MG63 (cell line): ENCODE measurements at regions not wholly inside any gene's neighbourhood (a gene's known extent, or its start where the extent isn't known, plus 50 kb on each side); places are given as distances from the start of the nearest gene placed in this dataset.

ENCODE experiments used
- DNase-seq: peaks from one replicate; pipeline ENCODE4 v3.0.0-alpha.2; 2020
- H3K27me3 ChIP-seq: fragments of 250-450 bp; sonication (Bioruptor Pico); 2 replicates; pipeline ENCODE4 v1.5.1; 2020; ENCODE audit warnings: mild to moderate bottlenecking, moderate library complexity
- H3K36me3 ChIP-seq: fragments of 250-450 bp; sonication (Bioruptor Pico); 2 replicates; pipeline ENCODE4 v1.5.1; 2020; ENCODE audit warnings: mild to moderate bottlenecking, moderate library complexity
- H3K4me3 ChIP-seq: fragments of 250-450 bp; sonication (Bioruptor Pico); 2 replicates; pipeline ENCODE4 v1.5.1; 2020; ENCODE audit warnings: mild to moderate bottlenecking, moderate library complexity
- H3K9me3 ChIP-seq: fragments of 250-450 bp; sonication (Bioruptor Pico); 2 replicates; pipeline ENCODE4 v1.5.1; 2020; ENCODE audit warnings: mild to moderate bottlenecking, moderate library complexity

DNA sequence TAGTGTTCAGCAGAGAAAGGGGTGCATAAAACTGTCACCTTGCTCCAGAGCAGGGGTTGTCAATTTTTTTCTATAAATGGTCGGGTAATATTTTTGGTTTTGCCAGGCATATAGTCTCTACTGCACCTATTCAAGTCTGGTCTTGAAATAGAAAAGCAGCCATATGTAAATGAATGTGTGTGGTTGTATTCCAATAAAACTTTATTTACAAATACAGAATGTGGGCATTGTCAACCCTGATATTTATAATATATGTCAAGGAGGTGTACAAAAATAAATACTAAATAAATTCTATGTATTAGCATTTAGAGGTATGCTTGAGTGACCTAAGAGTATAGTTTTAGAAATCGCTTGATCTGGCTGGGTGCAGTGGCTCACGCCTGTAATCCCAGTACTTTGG, 97.6 kb upstream of the SPRY2 start:
- Histone ChIP-seq H3K36me3 (no peaks in the 10 kb centered on the region), H3K27me3 (no peaks in the 10 kb centered on the region), H3K4me3 (no peak overlapping the region), H3K9me3 (no peaks in the 10 kb centered on the region)
- no peak for DNase-seq

DNA sequence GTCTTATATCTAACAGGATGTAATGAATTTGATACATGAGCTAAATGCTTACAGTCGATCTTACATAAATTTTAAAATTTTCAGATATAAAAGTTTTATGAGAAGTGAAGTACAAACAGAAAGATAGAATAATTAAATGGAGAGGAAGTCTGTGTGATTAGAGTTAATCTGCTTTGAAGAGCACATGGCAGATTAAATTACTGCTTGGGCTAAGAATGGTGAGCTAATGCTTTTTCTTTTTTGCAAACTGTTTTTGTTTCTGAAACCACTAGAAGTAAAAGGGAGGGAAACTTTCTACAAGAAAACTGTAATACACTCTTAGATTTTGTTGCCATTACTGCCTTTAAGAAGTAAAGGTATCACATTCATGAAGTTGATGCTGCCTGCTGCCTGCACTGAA, 96.3 kb upstream of the SPRY2 start:
- Histone ChIP-seq H3K36me3 (no peaks in the 10 kb centered on the region), H3K9me3 (no peaks in the 10 kb centered on the region), H3K27me3 (no peaks in the 10 kb centered on the region), H3K4me3 (no peak overlapping the region)
- no peak for DNase-seq

DNA sequence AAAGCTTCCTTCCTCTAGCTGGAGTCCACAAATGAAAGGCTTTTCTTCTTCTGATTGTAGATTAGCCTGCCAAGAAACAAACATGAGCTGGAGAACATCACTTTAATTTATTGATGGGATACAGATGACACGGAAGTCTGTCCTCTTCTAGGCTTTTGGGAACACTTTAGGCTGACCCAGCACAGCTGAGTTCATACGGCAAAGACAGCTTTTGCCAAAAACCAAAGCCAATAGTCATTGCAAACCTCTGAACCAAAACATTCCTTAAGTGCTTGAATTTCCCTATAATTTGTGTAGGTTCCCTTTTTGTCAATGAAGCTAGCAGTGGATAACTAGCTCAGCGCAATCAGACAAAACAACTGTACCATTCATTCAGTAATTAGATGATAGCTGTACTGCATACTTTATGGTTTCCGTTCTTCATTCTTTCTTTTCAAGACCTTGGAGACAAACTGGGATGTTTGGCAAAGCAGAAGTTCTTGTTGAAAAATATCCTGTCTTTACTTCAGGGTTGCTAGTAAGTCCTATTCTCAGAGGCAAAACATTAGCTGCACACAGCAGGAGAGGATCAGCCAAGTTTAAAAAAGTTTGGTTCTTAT, 95.7 kb upstream of the SPRY2 start:
- Histone ChIP-seq H3K9me3 (no peaks in the 10 kb centered on the region), H3K36me3 (no peaks in the 10 kb centered on the region), H3K27me3 (no peaks in the 10 kb centered on the region), H3K4me3 (no peak overlapping the region)
- no peak for DNase-seq

DNA sequence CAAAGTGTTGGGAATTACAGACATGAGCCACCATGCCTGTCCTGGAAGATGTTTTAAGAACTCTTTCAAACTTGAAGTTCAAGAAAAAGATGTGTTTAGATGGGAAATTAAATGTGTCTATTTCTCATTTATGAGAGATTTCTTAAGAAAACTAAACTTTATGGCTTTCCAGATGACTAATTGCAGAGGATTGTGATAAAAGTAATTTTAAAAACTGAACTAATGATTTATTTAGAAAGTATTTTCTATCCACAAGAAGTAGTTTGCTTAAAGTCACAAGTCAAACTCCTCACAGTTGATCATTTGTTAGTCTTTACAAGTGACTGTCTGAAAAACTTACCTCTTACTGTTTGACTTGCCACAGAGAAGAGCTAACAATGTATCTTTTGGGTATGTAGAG, 89.6 kb upstream of the SPRY2 start:
- Histone ChIP-seq H3K9me3 (no peaks in the 10 kb centered on the region), H3K4me3 (no peak overlapping the region), H3K27me3 (no peaks in the 10 kb centered on the region), H3K36me3 (no peaks in the 10 kb centered on the region)
- DNase-seq: no peak

DNA sequence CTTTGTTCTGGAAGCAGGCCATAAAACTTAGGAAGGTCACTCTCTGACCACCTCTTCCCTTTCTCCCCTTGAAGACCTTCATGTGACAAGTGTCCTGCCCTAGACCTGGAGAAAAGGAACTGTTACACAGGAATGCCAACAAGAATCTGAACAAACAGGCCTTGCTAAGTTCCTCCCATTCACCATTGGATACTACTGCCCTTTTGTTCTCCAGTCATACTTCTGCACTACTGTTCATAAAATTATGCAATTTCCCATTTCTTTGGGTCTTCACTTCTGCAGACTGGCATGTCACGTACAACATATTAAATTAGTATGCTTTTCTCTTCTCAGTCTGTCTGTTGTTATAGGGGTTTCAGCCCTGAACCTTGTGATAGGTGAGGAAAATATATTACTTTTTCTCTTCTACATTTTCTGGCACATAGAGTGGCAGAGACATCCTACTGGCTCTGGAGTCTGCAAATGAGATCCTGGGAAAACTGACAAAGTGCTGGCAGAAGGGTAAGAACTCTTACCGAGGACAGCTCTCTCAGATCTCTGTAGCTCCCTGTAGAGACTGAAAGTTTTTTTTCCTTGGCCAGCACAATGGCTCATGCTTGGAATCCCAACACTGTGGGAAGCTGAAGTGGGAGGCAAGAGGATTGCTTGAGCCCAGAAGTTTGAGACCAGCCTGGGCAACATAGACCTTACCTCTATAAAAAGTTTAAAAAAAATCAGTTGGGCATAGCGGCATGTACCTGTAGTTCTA, 87.6 kb upstream of the SPRY2 start:
- Histone ChIP-seq H3K4me3 (no peak overlapping the region), H3K27me3 (no peaks in the 10 kb centered on the region), H3K36me3 (no peaks in the 10 kb centered on the region), H3K9me3 (no peaks in the 10 kb centered on the region)
- DNase-seq: no peak

DNA sequence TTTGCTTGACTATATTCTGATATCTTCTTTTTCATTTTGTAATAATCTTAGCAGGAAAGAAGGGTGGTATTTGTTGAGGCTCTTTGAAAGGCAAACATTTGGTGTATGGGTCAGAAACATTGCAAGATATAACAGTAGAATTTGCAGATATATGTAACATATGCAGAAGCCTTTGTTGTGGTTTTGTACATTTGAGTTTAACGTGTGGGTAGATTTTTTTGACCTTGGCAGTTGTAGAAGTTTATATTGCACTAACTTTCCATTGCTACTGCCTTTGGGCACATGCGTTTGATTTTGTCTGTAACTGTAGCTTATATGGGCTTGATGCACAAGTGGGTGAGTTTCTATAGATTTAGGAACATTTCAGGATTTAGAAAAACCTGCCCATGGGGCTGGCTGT, 78.5 kb upstream of the SPRY2 start:
- Histone ChIP-seq H3K9me3 (no peaks in the 10 kb centered on the region), H3K4me3 (no peak overlapping the region), H3K27me3 (no peaks in the 10 kb centered on the region), H3K36me3 (no peaks in the 10 kb centered on the region)
- no peak for DNase-seq

DNA sequence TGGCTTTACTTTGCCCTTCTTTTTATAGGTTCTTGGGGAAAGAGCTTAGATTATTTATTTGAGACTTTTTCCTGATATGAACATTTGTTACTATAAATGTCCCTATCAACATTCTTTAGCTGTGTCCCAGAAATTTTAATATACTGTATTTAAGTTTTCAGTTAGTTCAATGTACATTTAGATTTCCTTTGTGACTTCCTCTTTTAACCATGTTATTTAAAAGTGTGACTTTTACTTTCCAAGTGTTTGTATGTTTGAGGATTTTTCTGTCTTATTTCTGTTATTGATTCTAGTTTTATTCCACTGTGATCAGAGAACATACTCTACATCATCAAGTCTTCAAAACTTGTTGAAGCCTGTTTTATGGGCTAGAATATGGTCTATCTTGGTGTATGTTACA, 72.7 kb upstream of the SPRY2 start:
- Histone ChIP-seq H3K4me3 (no peak overlapping the region), H3K36me3 (no peaks in the 10 kb centered on the region), H3K9me3 (no peaks in the 10 kb centered on the region), H3K27me3 (no peaks in the 10 kb centered on the region)
- DNase-seq: no peak

DNA sequence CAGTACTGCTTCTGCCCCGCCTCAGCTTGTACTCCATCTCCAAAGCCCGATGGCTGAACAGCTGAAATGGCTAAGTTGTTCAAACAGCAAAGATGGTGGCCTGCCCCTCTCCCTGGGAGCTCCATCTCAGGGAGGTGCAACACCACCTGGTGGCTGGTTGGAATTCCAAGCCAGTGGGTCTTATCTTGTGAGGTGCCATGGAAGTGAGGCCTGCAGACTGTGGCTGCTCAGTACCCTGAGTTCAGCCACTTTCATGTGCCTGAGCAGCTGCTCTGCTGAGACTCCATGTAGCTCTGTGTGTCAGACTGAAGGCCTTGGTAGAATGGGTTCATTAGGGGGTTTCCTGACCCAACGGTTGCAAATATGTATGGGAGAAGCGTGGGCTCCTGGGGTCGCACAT, 67.3 kb upstream of the SPRY2 start:
- no peak for DNase-seq
- no peaks in the 10 kb centered on the region for H3K27me3 ChIP-seq

DNA sequence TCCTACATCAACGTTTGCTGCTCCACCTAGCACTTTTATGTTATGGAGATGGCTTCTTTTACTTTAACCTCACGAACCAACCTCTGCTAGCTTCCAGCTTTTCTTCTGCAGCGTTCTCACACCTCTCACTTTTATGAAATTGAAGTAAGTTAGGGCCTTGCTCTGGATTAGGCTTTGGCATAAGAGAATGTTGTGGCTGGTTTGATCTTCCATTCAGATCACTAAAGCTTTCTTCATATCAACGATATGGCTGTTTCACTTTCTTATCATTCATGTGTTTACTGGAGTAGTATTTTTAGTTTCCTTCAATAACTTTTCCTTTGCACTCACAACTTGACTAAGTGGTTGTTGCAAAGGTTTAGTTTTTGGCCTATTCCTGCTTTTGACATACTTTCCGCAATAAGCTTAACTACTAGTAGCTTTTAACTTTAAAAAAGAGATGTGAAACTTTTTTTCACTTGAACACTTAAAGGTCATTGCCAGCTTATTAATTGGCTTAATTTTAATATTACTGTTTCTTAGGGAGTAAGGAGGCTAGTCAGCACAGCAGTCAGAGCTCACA, 60.0 kb upstream of the SPRY2 start:
- Histone ChIP-seq H3K27me3 (no peaks in the 10 kb centered on the region), H3K4me3 (no peak overlapping the region), H3K36me3 (no peaks in the 10 kb centered on the region), H3K9me3 (0 out of 2 replicates have a peak, but pooled peaks cover 4% of the 10 kb centered on the region)
- DNase-seq: no peak

More for the DNA sequence above, 67.3 kb upstream of the SPRY2 start:
- no peaks in the 10 kb centered on the region for H3K36me3 ChIP-seq
- no peak overlapping the region for H3K4me3 ChIP-seq
- 0 out of 2 replicates have a peak, but pooled peaks cover 4% of the 10 kb centered on the region for H3K9me3 ChIP-seq

DNA sequence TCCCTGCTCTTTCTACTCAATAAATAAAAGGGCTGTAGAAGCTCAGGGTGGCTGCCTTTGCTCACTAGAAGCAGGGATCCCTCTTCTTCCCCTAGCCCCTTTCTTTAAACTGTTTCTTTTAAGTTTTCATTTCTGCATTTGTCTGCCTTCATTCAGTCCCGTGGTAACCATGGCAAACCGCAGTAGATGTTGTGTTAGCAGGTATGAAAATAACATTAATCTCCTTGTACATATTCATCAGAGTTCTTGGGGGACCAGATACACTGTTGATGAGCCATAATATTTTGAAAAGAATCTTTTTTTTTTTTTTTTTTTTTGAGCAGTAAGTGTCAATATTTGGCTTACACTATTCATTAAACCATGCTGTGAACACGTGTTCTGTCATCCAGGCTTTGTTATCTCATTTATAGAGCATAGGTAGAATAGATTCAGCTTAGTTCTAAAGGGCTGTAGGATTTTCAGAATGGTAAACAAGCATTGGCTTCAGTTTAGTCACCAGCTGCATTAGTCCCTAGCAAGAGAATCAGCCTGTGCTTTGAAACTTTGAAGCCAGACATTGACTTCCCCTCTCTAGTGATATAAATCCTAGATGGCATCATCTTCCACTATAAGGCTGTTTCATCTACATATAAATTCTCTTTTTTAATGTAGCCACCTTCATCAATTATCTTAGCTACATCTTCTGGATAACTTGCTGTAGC, 59.4 kb upstream of the SPRY2 start:
- no peaks in the 10 kb centered on the region for H3K27me3 ChIP-seq
- H3K36me3 ChIP-seq: no peaks in the 10 kb centered on the region
- no peak overlapping the region for H3K4me3 ChIP-seq
- 0 out of 2 replicates have a peak, but pooled peaks cover 4% of the 10 kb centered on the region for H3K9me3 ChIP-seq
- no peak for DNase-seq

DNA sequence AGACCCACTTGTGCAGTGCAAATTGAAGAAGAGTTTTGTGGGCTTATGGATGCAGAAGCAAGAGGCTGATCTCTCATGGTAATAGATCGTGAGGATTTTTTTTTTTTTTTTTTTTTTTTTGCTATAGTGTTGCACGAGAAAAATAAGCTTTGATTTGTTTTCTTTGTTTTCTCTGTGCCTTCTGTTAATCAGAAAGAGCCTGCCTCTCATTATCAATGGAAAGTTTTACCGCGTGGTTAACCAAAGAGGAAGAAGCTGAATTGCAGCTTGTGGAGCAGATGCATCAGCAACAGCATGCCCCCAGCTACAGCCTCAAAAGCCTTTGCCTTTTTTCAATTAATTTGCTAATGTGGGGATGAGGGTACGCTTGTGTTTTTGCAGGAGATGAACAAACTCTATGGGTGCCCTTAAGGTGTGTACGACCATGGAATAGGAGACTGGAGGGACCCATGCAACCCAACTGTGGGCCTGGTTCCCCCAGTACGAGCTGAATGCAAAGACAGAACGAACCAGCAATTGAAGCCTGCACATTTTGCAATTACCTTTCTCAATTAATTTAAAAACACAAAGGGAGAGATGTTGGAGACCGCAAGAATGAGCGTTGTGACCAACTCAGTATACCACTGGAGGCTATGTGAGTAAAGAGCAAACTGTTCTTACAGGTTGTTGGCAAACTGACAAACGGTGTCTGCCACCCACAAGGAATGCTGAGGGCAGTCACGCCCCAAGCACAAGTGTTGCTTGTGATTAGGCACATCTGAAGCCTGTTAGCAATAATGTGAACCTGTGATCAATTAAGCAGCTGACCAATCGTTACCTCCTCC, 58.6 kb upstream of the SPRY2 start:
- H3K9me3 ChIP-seq: 0 out of 2 replicates have a peak, but pooled peaks cover under 1% of the 10 kb centered on the region
- no peak for DNase-seq
- H3K27me3 ChIP-seq: no peaks in the 10 kb centered on the region
- H3K36me3 ChIP-seq: no peaks in the 10 kb centered on the region
- no peak overlapping the region for H3K4me3 ChIP-seq
